Esophagus squamous epithelium (tissue), 5 donors: ENCODE measurements at regions not wholly inside any gene's neighbourhood (a gene's known extent, or its start where the extent isn't known, plus 50 kb on each side); places are given as distances from the start of the nearest gene placed in this dataset.
A peak's percentile ranks its signal among the peaks of the same experiment; 100 is the strongest.

Experiments
- DNase-seq: peaks from one replicate; lab custom pipeline; 2025; lab: John Stamatoyannopoulos, UW
- H3K27ac ChIP-seq, 4 donors: fragments of 200-600 bp; sonication (generic); one replicate each; pipeline ENCODE4 v1.5.1; 2016 to 2019; ENCODE audit warnings: mild to moderate bottlenecking in 1 of 4
- H3K27me3 ChIP-seq, 4 donors: fragments of 200-600 bp; sonication (generic); 1 replicate in 3 of 4; 2 replicates in 1 of 4; pipeline versions ENCODE4 v1.5.1 to v1.6.0; 2017 to 2021; ENCODE audit warnings: antibody characterized with exemption in 1 of 4
- H3K36me3 ChIP-seq, 3 donors: fragments of 200-600 bp; sonication (generic); one replicate each; pipeline ENCODE4 v1.5.1; 2016 to 2019
- H3K4me1 ChIP-seq, 3 donors: fragments of 200-600 bp; sonication (generic); one replicate each; pipeline ENCODE4 v1.5.1; 2017 to 2019
- H3K4me3 ChIP-seq, 4 donors: fragments of 200-600 bp; sonication (generic); 1 replicate in 3 of 4; 2 replicates in 1 of 4; pipeline ENCODE4 v1.5.1; 2016 to 2019; ENCODE audit warnings: mild to moderate bottlenecking in 2 of 4, moderate library complexity in 1 of 4
- H3K9me3 ChIP-seq, 3 donors: fragments of 200-600 bp; sonication (generic); one replicate each; pipeline ENCODE4 v1.5.1; 2016 to 2019
- CTCF ChIP-seq, 6 experiments: fragments of 450-650 bp in 4 of 6; fragments of 200-600 bp in 2 of 6; sonication (generic) in 2 of 6; IDR thresholded peaks; one replicate each; pipeline ENCODE4 v1.5.1; 2016 to 2019; ENCODE audit warnings: antibody characterized with exemption in 6 of 6, mild to moderate bottlenecking in 4 of 6, moderate library complexity in 4 of 6
- POLR2A ChIP-seq, 4 donors: fragments of 450-650 bp; IDR thresholded peaks; one replicate each; pipeline ENCODE4 v1.6.1; 2017; ENCODE audit warnings: antibody characterized with exemption in 4 of 4, mild to moderate bottlenecking in 4 of 4, moderate library complexity in 3 of 4
- WGBS, 2 donors: methylation state at CpG; one replicate each; pipeline ENCODE4 v1.1.5; 2018; 5-methylcytosine and 5-hydroxymethylcytosine counted together
- intact Hi-C: fragments of 100-400 bp; cut with DNase I; formaldehyde crosslinking; loops from one replicate; pipeline ENCODE4 v1.15.0; 2022
- donor health status: DM: yes; HTN: yes; CAD: no.

- Histone ChIP-seq H3K4me1 (peaks cover 0 to 38% (median 0%) of the 10 kb centered on the region in 3 donors), H3K4me3 (no peak overlapping the region), H3K36me3 (no peaks in the 10 kb centered on the region), H3K27ac (peak overlapping the region in 3 of 4 donors; percentile 18 to 62 (median 55)), H3K27me3 (no peaks in the 10 kb centered on the region), H3K9me3 (no peaks in the 10 kb centered on the region)
- 3 to 8% methylated on average over 2 of the region's 2 CpGs for WGBS, 2 donors
- DNase-seq = no peak
- TF ChIP-seq CTCF (IDR thresholded peaks at IDR 0.05) (no peak), POLR2A (IDR thresholded peaks at IDR 0.05) (no peak)
- intact Hi-C loops = no loop called here
Observed at GRCh38 chr21:16912075-16912474, 600.8 kb upstream of the CXADR start.

- Histone ChIP-seq H3K27me3 (no peaks in the 10 kb centered on the region), H3K4me1 (peaks cover 0 to 32% (median 0%) of the 10 kb centered on the region in 3 donors), H3K4me3 (no peak overlapping the region), H3K9me3 (no peaks in the 10 kb centered on the region), H3K27ac (peak overlapping the region in 1 of 4 donors; percentile 62), H3K36me3 (no peaks in the 10 kb centered on the region)
- WGBS, 2 donors = 30 to 62% methylated on average over 3 of the region's 3 CpGs
- TF ChIP-seq CTCF (IDR thresholded peaks at IDR 0.05) (peak in 1 of 6 experiments; percentile 37), POLR2A (IDR thresholded peaks at IDR 0.05) (no peak)
- intact Hi-C loops = no loop called here
- DNase-seq = no peak
Observed at GRCh38 chr21:16913010-16913409, 599.8 kb upstream of the CXADR start.

GRCh38 chr21:16928439-16928838 lies 584.4 kb upstream of the CXADR start:
- intact Hi-C loops = no loop called here
- no peak for DNase-seq
- H3K27ac ChIP-seq = no peak overlapping the region
- H3K9me3 ChIP-seq = no peaks in the 10 kb centered on the region
- 0 to 20% methylated on average over 1 of the region's 1 CpG for WGBS, 2 donors
- no peak overlapping the region for H3K4me3 ChIP-seq
- TF ChIP-seq CTCF (IDR thresholded peaks at IDR 0.05) = no peak
- TF ChIP-seq POLR2A (IDR thresholded peaks at IDR 0.05) = no peak
- H3K27me3 ChIP-seq = no peaks in the 10 kb centered on the region
- H3K4me1 ChIP-seq = peaks cover 0 to 9% (median 0%) of the 10 kb centered on the region in 3 donors
- no peaks in the 10 kb centered on the region for H3K36me3 ChIP-seq

DNA sequence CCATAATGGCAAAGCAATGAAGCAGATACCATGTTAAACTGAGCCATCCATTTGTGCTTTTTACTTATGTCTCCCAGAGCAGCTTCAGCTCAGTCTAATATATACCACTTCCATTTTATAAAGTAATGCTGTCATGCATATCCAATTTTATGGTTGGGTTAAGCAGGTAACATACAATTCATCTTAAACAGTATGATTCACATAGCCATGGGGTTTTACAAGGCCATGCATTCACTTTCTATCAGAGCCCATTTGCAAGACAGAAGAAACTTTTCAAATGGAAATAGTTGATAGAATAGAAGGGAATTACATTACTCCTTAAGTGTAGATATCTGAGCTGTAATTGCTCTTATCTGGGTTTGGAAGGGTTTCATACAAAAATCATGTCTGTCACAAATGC lies 580.5 kb upstream of the CXADR start:
- Histone ChIP-seq H3K9me3 (no peaks in the 10 kb centered on the region), H3K4me1 (peaks cover 0 to 9% (median 0%) of the 10 kb centered on the region in 3 donors), H3K27me3 (no peaks in the 10 kb centered on the region), H3K36me3 (no peaks in the 10 kb centered on the region), H3K27ac (no peak overlapping the region), H3K4me3 (no peak overlapping the region)
- intact Hi-C loops = no loop called here
- DNase-seq = no peak
- TF ChIP-seq POLR2A (IDR thresholded peaks at IDR 0.05) (no peak), CTCF (IDR thresholded peaks at IDR 0.05) (no peak)

DNA sequence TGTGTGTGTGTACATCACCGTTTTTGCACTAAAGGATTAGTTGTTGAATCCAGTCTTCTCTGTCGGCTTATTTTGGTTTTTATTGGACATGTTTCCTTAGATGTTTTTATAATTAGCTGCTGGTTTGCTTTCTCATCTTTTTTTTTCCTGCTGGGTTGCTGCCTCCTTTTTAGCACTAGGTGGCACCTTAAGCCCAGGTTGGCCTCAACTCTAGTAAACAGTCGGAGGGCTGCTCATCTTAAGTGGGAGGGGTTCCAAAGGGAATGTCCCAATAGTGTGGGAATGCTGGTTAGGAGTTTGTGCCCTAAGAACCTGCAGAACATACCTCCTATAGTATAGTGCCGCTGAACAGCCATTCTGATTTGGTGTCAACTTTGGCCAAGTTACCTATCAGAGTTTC lies 570.1 kb upstream of the CXADR start:
- 66 to 82% methylated on average over 3 to 4 of the region's 4 CpGs for WGBS, 2 donors
- Histone ChIP-seq H3K36me3 (no peaks in the 10 kb centered on the region), H3K4me1 (no peaks in the 10 kb centered on the region), H3K4me3 (no peak overlapping the region), H3K27ac (no peak overlapping the region), H3K9me3 (no peaks in the 10 kb centered on the region), H3K27me3 (no peaks in the 10 kb centered on the region)
- intact Hi-C loops = no loop called here
- TF ChIP-seq POLR2A (IDR thresholded peaks at IDR 0.05) (no peak), CTCF (IDR thresholded peaks at IDR 0.05) (peak in 4 of 6 experiments; percentile 14 to 55 (median 28))
- no peak for DNase-seq
